CD14-positive monocyte (primary cell): ENCODE measurements at regions not wholly inside any gene's neighbourhood (a gene's known extent, or its start where the extent isn't known, plus 50 kb on each side); places are given as distances from the start of the nearest gene placed in this dataset.

Experiments
- DNase-seq, 3 donors: peaks; one replicate each; pipeline ENCODE4 v3.0.0-alpha.2; 2011 to 2022
- H2AFZ ChIP-seq: 2 replicates; pipeline ENCODE4 v1.6.0; 2012; ENCODE audit warnings: mild to moderate bottlenecking, low read depth, low read length, inconsistent platforms; ENCODE audit not compliant: insufficient read depth, poor library complexity, severe bottlenecking
- H3K27ac ChIP-seq, 2 donors: 1 replicate in 1 of 2; 2 replicates in 1 of 2; pipeline ENCODE4 v1.5.1; 2012 to 2013; ENCODE audit warnings: low read length in 2 of 2, control low read depth in 1 of 2, inconsistent platforms in 1 of 2, low read depth in 1 of 2, mild to moderate bottlenecking in 1 of 2
- H3K27me3 ChIP-seq, 2 donors: one replicate each; pipeline versions ENCODE4 v1.6.0 to v1.6.1; 2011 to 2013; ENCODE audit warnings: low read length in 2 of 2; ENCODE audit not compliant: control insufficient read depth in 2 of 2, insufficient read depth in 2 of 2
- H3K36me3 ChIP-seq, 2 donors: replicated peaks in 1 of 2; 1 replicate in 1 of 2; 2 replicates in 1 of 2; pipeline versions ENCODE4 v1.5.1 to v1.6.1; 2012 to 2013; ENCODE audit warnings: low read length in 2 of 2, control low read depth in 1 of 2, inconsistent platforms in 1 of 2, mild to moderate bottlenecking in 1 of 2; ENCODE audit not compliant: insufficient read depth in 2 of 2, control insufficient read depth in 1 of 2
- H3K4me1 ChIP-seq, 2 donors: 1 replicate in 1 of 2; 2 replicates in 1 of 2; pipeline versions ENCODE4 v1.5.1 to v1.6.1; 2012 to 2013; ENCODE audit warnings: low read length in 2 of 2, control low read depth in 1 of 2, inconsistent platforms in 1 of 2, mild to moderate bottlenecking in 1 of 2, moderate library complexity in 1 of 2; ENCODE audit not compliant: insufficient read depth in 2 of 2, control insufficient read depth in 1 of 2
- H3K4me2 ChIP-seq: replicated peaks from 2 replicates; pipeline ENCODE3; 2012; ENCODE audit warnings: low read length, moderate library complexity, mild to moderate bottlenecking; ENCODE audit not compliant: poor library complexity, severe bottlenecking; ENCODE audit errors: extremely low read depth
- H3K4me3 ChIP-seq, 3 experiments: fragments of 200-600 bp in 1 of 3; sonication (generic) in 1 of 3; replicated peaks in 1 of 3; 1 replicate in 2 of 3; 2 replicates in 1 of 3; pipeline ENCODE4 v1.5.1; 2011 to 2013; ENCODE audit warnings: low read length in 3 of 3, mild to moderate bottlenecking in 3 of 3, control low read depth in 2 of 3, low read depth in 2 of 3, inconsistent platforms in 1 of 3, moderate library complexity in 1 of 3
- H3K79me2 ChIP-seq: 2 replicates; pipeline ENCODE4 v1.6.0; 2012; ENCODE audit warnings: mild to moderate bottlenecking, control low read depth, inconsistent platforms, low read length, moderate library complexity; ENCODE audit not compliant: insufficient read depth
- H3K9ac ChIP-seq: 2 replicates; pipeline ENCODE4 v1.6.0; 2017; ENCODE audit warnings: low read length, mild to moderate bottlenecking; ENCODE audit not compliant: insufficient read depth, poor library complexity, severe bottlenecking
- H3K9me3 ChIP-seq, 2 donors: replicated peaks in 1 of 2; 1 replicate in 1 of 2; 2 replicates in 1 of 2; pipeline versions ENCODE4 v1.5.1 to v1.6.1; 2012 to 2013; ENCODE audit warnings: low read length in 2 of 2, control low read depth in 1 of 2; ENCODE audit not compliant: control insufficient read depth in 1 of 2, insufficient read depth in 1 of 2
- H4K20me1 ChIP-seq: 2 replicates; pipeline ENCODE4 v1.6.0; 2012; ENCODE audit warnings: mild to moderate bottlenecking, low read length, control low read depth, moderate library complexity; ENCODE audit not compliant: insufficient read depth
- H3K27ac Mint-ChIP-seq, 7 donors: one replicate each; pipeline ENCODE4 v1.8.0; 2020; ENCODE audit warnings: mild to moderate bottlenecking in 7 of 7, mixed read lengths in 7 of 7, moderate library complexity in 6 of 7, inconsistent platforms in 2 of 7
- H3K27me3 Mint-ChIP-seq, 3 donors: one replicate each; pipeline ENCODE4 v1.8.0; 2021 to 2022; ENCODE audit warnings: low read depth in 3 of 3, mild to moderate bottlenecking in 3 of 3, mixed read lengths in 3 of 3, moderate library complexity in 3 of 3, inconsistent platforms in 1 of 3
- H3K36me3 Mint-ChIP-seq, 2 donors: one replicate each; pipeline ENCODE4 v1.8.0; 2020; ENCODE audit warnings: mixed read lengths in 2 of 2, inconsistent platforms in 1 of 2, mild to moderate bottlenecking in 1 of 2
- H3K4me1 Mint-ChIP-seq: one replicate; pipeline ENCODE4 v1.8.0; 2020; ENCODE audit warnings: mild to moderate bottlenecking, mixed read lengths
- H3K4me3 Mint-ChIP-seq, 2 donors: one replicate each; pipeline ENCODE4 v1.8.0; 2020; ENCODE audit warnings: mild to moderate bottlenecking in 2 of 2, mixed read lengths in 2 of 2, moderate library complexity in 1 of 2
- H3K9me3 Mint-ChIP-seq, 7 donors: one replicate each; pipeline ENCODE4 v1.8.0; 2020 to 2022; ENCODE audit warnings: mixed read lengths in 7 of 7, mild to moderate bottlenecking in 6 of 7, moderate library complexity in 6 of 7, inconsistent platforms in 2 of 7
- CTCF ChIP-seq: fragments of 200-600 bp; IDR thresholded peaks from one replicate; pipeline ENCODE4 v1.8.0; 2022; ENCODE audit warnings: antibody characterized with exemption, mild to moderate bottlenecking
- WGBS: methylation state at CpG from one replicate; pipeline ENCODE4 v1.1.5; 2013; ENCODE audit warnings: missing lambda C conversion rate; ENCODE audit not compliant: insufficient coverage; 5-methylcytosine and 5-hydroxymethylcytosine counted together
- intact Hi-C, 2 donors: fragments of 100-400 bp; cut with micrococcal nuclease; formaldehyde crosslinking; loops; one replicate each; pipeline versions ENCODE4 v1.15.0 to v1.15.1; 2023

GRCh38 chr20:4491643-4492042 is 194.6 kb upstream of the PRNP start:
- no peaks in the 10 kb centered on the region for H3K9me3 ChIP-seq
- no peaks in the 10 kb centered on the region for H3K27me3 ChIP-seq
- no peak for DNase-seq
- H3K36me3 ChIP-seq = no peaks in the 10 kb centered on the region
- no peak overlapping the region for H3K4me3 Mint-ChIP-seq
- H3K36me3 Mint-ChIP-seq = no peaks in the 10 kb centered on the region
- TF ChIP-seq CTCF = no peak
- H3K27ac Mint-ChIP-seq = no peak overlapping the region
- H3K9ac ChIP-seq = no peak overlapping the region
- no peaks in the 10 kb centered on the region for H4K20me1 ChIP-seq
- H3K4me1 Mint-ChIP-seq = no peaks in the 10 kb centered on the region
- no peak overlapping the region for H3K27ac ChIP-seq
- WGBS = 100% methylated on average over 1 of the region's 2 CpGs
- H3K4me1 ChIP-seq = no peaks in the 10 kb centered on the region
- no peak overlapping the region for H2AFZ ChIP-seq
- H3K4me3 ChIP-seq = no peak overlapping the region
- H3K79me2 ChIP-seq = no peaks in the 10 kb centered on the region
- H3K9me3 Mint-ChIP-seq = peaks cover 0 to 4% (median 0%) of the 10 kb centered on the region in 7 donors
- intact Hi-C loops = no loop called here
- peaks cover 0 to 12% (median 9%) of the 10 kb centered on the region in 3 donors for H3K27me3 Mint-ChIP-seq
- no peak overlapping the region for H3K4me2 ChIP-seq

DNA sequence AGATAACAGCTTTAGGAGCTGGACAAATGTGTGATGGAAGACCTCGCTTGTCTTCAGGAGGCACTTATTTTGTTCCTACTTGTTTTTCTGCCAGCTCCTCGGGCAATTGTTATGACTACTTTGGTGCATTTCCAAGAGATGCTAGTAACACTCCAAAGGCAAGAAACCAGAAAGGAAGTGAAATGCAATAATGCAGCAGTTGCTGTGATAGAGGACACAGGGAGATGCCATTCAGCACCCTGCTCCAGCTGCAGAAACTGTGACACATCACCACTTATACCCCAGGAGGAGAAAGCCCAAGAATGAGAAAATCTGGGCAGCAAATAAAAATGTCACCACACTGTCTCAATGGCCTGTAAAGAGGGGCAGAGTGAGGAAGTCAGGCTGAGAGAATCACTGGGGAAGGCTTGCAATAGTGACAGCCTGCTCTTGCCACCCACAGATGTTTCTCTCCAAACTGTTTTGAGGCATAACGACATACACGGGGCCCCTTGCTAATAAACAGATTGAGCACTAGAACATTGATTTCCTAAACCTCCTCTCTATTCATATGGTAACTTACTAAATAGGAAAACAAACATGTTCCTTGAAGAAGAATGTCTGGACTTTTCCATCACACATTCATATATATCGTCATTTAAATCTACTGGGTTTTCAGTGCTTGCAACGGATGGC is 195.5 kb upstream of the PRNP start:
- Histone ChIP-seq H2AFZ (no peak overlapping the region), H3K79me2 (no peaks in the 10 kb centered on the region), H3K4me2 (no peak overlapping the region), H3K27me3 (no peaks in the 10 kb centered on the region), H3K9me3 (no peaks in the 10 kb centered on the region), H3K36me3 (no peaks in the 10 kb centered on the region), H3K9ac (no peak overlapping the region), H3K27ac (no peak overlapping the region), H4K20me1 (no peaks in the 10 kb centered on the region), H3K4me1 (no peaks in the 10 kb centered on the region), H3K4me3 (no peak overlapping the region)
- H3K36me3 Mint-ChIP-seq = no peaks in the 10 kb centered on the region
- 22% methylated on average over 2 of the region's 6 CpGs for WGBS
- no peak overlapping the region for H3K27ac Mint-ChIP-seq
- no peaks in the 10 kb centered on the region for H3K9me3 Mint-ChIP-seq
- TF ChIP-seq CTCF = no peak
- no peaks in the 10 kb centered on the region for H3K4me1 Mint-ChIP-seq
- intact Hi-C loops = no loop called here
- peaks cover 2 to 12% (median 9%) of the 10 kb centered on the region in 3 donors for H3K27me3 Mint-ChIP-seq
- H3K4me3 Mint-ChIP-seq = no peak overlapping the region
- no peak for DNase-seq
